ENCODE measurements at regions not wholly inside any gene's neighbourhood (a gene's known extent, or its start where the extent isn't known, plus 50 kb on each side); places are given as distances from the start of the nearest gene placed in this dataset.

DNA sequence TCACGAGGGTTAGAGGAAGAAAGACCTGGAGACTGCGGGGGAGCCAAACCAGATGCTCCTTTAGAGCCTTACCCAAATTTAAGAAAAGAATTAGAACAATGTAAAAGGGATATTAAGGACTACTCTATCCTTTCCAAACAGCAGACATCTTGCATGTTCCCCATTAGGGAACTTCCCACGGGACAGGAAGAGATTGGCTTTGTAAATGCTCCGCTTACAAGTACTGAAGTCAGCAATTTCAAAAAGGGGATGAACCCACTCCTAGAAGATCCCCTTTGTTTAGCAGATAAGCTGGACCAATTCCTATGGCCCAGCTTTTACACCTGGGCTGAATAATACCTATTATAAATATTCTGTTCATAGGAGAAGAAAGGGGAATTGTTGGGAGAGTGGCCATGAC is 74.2 kb downstream of the APOBEC1 start:
- TF ChIP-seq MYC (IDR thresholded peaks at IDR 0.05; ENCODE audit: low read depth, low read length): no peak
- no peak for TF ChIP-seq CTCF (IDR thresholded peaks at IDR 0.05; ENCODE audit: low read depth, low read length)
- no peak for TF ChIP-seq POLR2A (IDR thresholded peaks at IDR 0.05; ENCODE audit: extremely low read depth, insufficient read length)
- TF ChIP-seq, protein P1, sequence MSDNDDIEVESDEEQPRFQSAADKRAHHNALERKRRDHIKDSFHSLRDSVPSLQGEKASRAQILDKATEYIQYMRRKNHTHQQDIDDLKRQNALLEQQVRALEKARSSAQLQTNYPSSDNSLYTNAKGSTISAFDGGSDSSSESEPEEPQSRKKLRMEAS (IDR thresholded peaks at IDR 0.05; ENCODE audit: low read depth, low read length): no peak

Data from NB4 (cell line).